SK-N-DZ (cell line): ENCODE measurements at regions not wholly inside any gene's neighbourhood (a gene's known extent, or its start where the extent isn't known, plus 50 kb on each side); places are given as distances from the start of the nearest gene placed in this dataset.

Experiments used
- DNase-seq: peaks from one replicate; pipeline ENCODE4 v3.0.0-alpha.2; 2015; ENCODE audit warnings: low spot score

GRCh38 chr22:27408068-27408467 is 393.5 kb downstream of the MN1 start:
- DNase-seq: no peak

GRCh38 chr22:27409299-27409698 is 392.3 kb downstream of the MN1 start:
- DNase-seq: no peak

GRCh38 chr22:27412866-27413445 is 388.6 kb downstream of the MN1 start:
- DNase-seq: no peak

GRCh38 chr22:27413702-27414101 is 387.9 kb downstream of the MN1 start:
- DNase-seq: no peak

- no peak for DNase-seq
Observed at GRCh38 chr22:27416511-27417420, 384.8 kb downstream of the MN1 start.

- no peak for DNase-seq
Observed at GRCh38 chr22:27417421-27417814, 384.1 kb downstream of the MN1 start.

GRCh38 chr22:27418261-27418660 is 383.3 kb downstream of the MN1 start:
- DNase-seq: no peak

- DNase-seq: no peak
Observed at GRCh38 chr22:27419473-27419872, 382.1 kb downstream of the MN1 start.

- no peak for DNase-seq
Observed at GRCh38 chr22:27420195-27420816, 381.2 kb downstream of the MN1 start.

GRCh38 chr22:27420817-27421361 is 380.7 kb downstream of the MN1 start:
- DNase-seq: no peak

GRCh38 chr22:27422442-27422841 is 379.1 kb downstream of the MN1 start:
- no peak for DNase-seq

GRCh38 chr22:27424319-27424718 is 377.2 kb downstream of the MN1 start:
- no peak for DNase-seq

GRCh38 chr22:27429476-27429875 is 372.1 kb downstream of the MN1 start:
- DNase-seq: no peak

- no peak for DNase-seq
Observed at GRCh38 chr22:27431081-27431480, 370.5 kb downstream of the MN1 start.

GRCh38 chr22:27431896-27432295 is 369.7 kb downstream of the MN1 start:
- DNase-seq: no peak

GRCh38 chr22:27433099-27433498 is 368.5 kb downstream of the MN1 start:
- DNase-seq: no peak

GRCh38 chr22:27433585-27434190 is 367.9 kb downstream of the MN1 start:
- no peak for DNase-seq

- no peak for DNase-seq
Observed at GRCh38 chr22:27434898-27435297, 366.7 kb downstream of the MN1 start.

GRCh38 chr22:27435844-27436576 is 365.5 kb downstream of the MN1 start:
- DNase-seq: no peak

GRCh38 chr22:27436591-27436990 is 365.0 kb downstream of the MN1 start:
- DNase-seq: no peak

GRCh38 chr22:27437570-27437969 is 364.0 kb downstream of the MN1 start:
- no peak for DNase-seq
